SK-N-SH treated with all-trans-retinoic acid at 6 μM for 48 hours (cell line): ENCODE measurements at regions not wholly inside any gene's neighbourhood (a gene's known extent, or its start where the extent isn't known, plus 50 kb on each side); places are given as distances from the start of the nearest gene placed in this dataset.

Source experiments
- ATAC-seq: fragments of 200-7000 bp; cut with Tn5 transposase; 3 replicates; pipeline ENCODE4 v1.9.1; 2020; ENCODE audit warnings: mild to moderate bottlenecking, moderate library complexity
- ARNTL ChIP-seq: fragments of 450-650 bp; formaldehyde crosslinking; IDR thresholded peaks from 2 replicates; pipeline ENCODE4 v1.5.0; 2020; ENCODE audit warnings: low read depth, mild to moderate bottlenecking, moderate library complexity, borderline replicate concordance
- BACH2 ChIP-seq: fragments of 250-450 bp; sonication (Bioruptor Pico); IDR thresholded peaks from 2 replicates; pipeline ENCODE4 v1.9.0; 2021; ENCODE audit warnings: mild to moderate bottlenecking, borderline replicate concordance
- CSDC2 ChIP-seq: fragments of 250-450 bp; sonication (Bioruptor Pico); IDR thresholded peaks from 2 replicates; pipeline ENCODE4 v1.5.0; 2020; ENCODE audit warnings: mild to moderate bottlenecking, moderate library complexity
- CSRNP3 ChIP-seq: fragments of 250-450 bp; sonication (Bioruptor Pico); IDR thresholded peaks from 2 replicates; pipeline ENCODE4 v1.5.1; 2021; ENCODE audit warnings: mild to moderate bottlenecking, moderate library complexity
- ESRRG ChIP-seq: fragments of 250-450 bp; sonication (Bioruptor Pico); IDR thresholded peaks from 2 replicates; pipeline ENCODE4 v1.6.1; 2021; ENCODE audit warnings: mild to moderate bottlenecking
- ISL1 ChIP-seq: fragments of 250-450 bp; sonication (Bioruptor Pico); IDR thresholded peaks from 2 replicates; pipeline ENCODE4 v2.1.2; 2022; ENCODE audit warnings: mild to moderate bottlenecking, moderate library complexity
- OSR1 ChIP-seq: fragments of 250-450 bp; sonication (Bioruptor Pico); IDR thresholded peaks from 2 replicates; pipeline ENCODE4 v1.8.0; 2022; ENCODE audit warnings: moderate library complexity, mild to moderate bottlenecking, inconsistent platforms
- PATZ1 ChIP-seq: fragments of 250-450 bp; sonication (Bioruptor Pico); IDR thresholded peaks from 2 replicates; pipeline ENCODE4 v1.8.0; 2020; ENCODE audit warnings: mild to moderate bottlenecking, moderate library complexity, borderline replicate concordance
- POU6F1 ChIP-seq: fragments of 250-450 bp; sonication (Bioruptor Pico); IDR thresholded peaks from 2 replicates; pipeline ENCODE4 v1.8.0; 2021; ENCODE audit warnings: low read depth, mild to moderate bottlenecking, moderate library complexity, borderline replicate concordance
- PPARA ChIP-seq: fragments of 250-450 bp; sonication (Bioruptor Pico); IDR thresholded peaks from 2 replicates; pipeline ENCODE4 v1.5.0; 2020; ENCODE audit warnings: mild to moderate bottlenecking, borderline replicate concordance
- RARB ChIP-seq: fragments of 250-450 bp; sonication (Bioruptor Pico); IDR thresholded peaks from 2 replicates; pipeline ENCODE4 v1.8.0; 2021; ENCODE audit warnings: mild to moderate bottlenecking, moderate library complexity
- SNAI2 ChIP-seq: fragments of 250-450 bp; sonication (Bioruptor Pico); IDR thresholded peaks from 2 replicates; pipeline ENCODE4 v1.5.0; 2020; ENCODE audit warnings: mild to moderate bottlenecking, moderate library complexity
- TCF4 ChIP-seq: fragments of 250-450 bp; sonication (Bioruptor Pico); IDR thresholded peaks from 2 replicates; pipeline ENCODE4 v1.8.0; 2021; ENCODE audit warnings: mild to moderate bottlenecking, moderate library complexity, borderline replicate concordance
- TOX ChIP-seq: fragments of 250-450 bp; sonication (Bioruptor Pico); IDR thresholded peaks from 2 replicates; pipeline ENCODE4 v1.8.0; 2021; ENCODE audit warnings: mild to moderate bottlenecking, moderate library complexity, borderline replicate concordance
- TSHZ2 ChIP-seq: fragments of 250-450 bp; sonication (Bioruptor Pico); IDR thresholded peaks from 2 replicates; pipeline ENCODE4 v1.5.0; 2020; ENCODE audit warnings: mild to moderate bottlenecking, moderate library complexity
- ZC3H10 ChIP-seq: fragments of 250-450 bp; sonication (Bioruptor Pico); IDR thresholded peaks from 2 replicates; pipeline ENCODE4 v1.5.1; 2021; ENCODE audit warnings: mild to moderate bottlenecking, moderate library complexity
- ZFP3 ChIP-seq: fragments of 250-450 bp; sonication (Bioruptor Pico); IDR thresholded peaks from 2 replicates; pipeline ENCODE4 v1.5.0; 2020; ENCODE audit warnings: mild to moderate bottlenecking, moderate library complexity
- ZFP30 ChIP-seq: fragments of 450-650 bp; formaldehyde crosslinking; IDR thresholded peaks from 2 replicates; pipeline ENCODE4 v1.5.0; 2022; ENCODE audit warnings: mild to moderate bottlenecking, moderate library complexity
- ZNF565 ChIP-seq: fragments of 450-650 bp; formaldehyde crosslinking; conservative IDR thresholded peaks from 2 replicates; pipeline ENCODE4 v1.5.0; 2020; ENCODE audit warnings: low read depth, mild to moderate bottlenecking, moderate library complexity
- ZNF70 ChIP-seq: fragments of 450-650 bp; formaldehyde crosslinking; IDR thresholded peaks from 2 replicates; pipeline ENCODE4 v1.5.0; 2020; ENCODE audit warnings: mild to moderate bottlenecking, moderate library complexity
- ZNF8 ChIP-seq: fragments of 450-650 bp; formaldehyde crosslinking; IDR thresholded peaks from 2 replicates; pipeline ENCODE4 v1.5.0; 2020; ENCODE audit warnings: mild to moderate bottlenecking, moderate library complexity

- TF ChIP-seq CSDC2 (no peak), OSR1 (CRISPR knock-in tag) (no peak), ZC3H10 (CRISPR knock-in tag) (no peak), PATZ1 (CRISPR knock-in tag) (no peak), ZNF8 (CRISPR knock-in tag) (no peak), ISL1 (no peak), SNAI2 (CRISPR knock-in tag) (no peak)
- no peak for ATAC-seq
These were observed 1025.6 kb downstream of the NSUN3 start for GRCh38 chr3:95088464-95088863.

- TF ChIP-seq ZFP30 (CRISPR knock-in tag) (no peak), ZFP3 (CRISPR knock-in tag) (no peak), BACH2 (no peak), ESRRG (CRISPR knock-in tag) (no peak), SNAI2 (CRISPR knock-in tag) (no peak), PPARA (no peak), OSR1 (CRISPR knock-in tag) (no peak), ZNF8 (CRISPR knock-in tag) (no peak), ZNF565 (CRISPR knock-in tag) (no peak), ARNTL (CRISPR knock-in tag) (no peak), TCF4 (CRISPR knock-in tag) (no peak), RARB (CRISPR knock-in tag) (no peak), ISL1 (no peak)
- no peak for ATAC-seq
These were observed 1034.6 kb downstream of the NSUN3 start for GRCh38 chr3:95097493-95097892.

- no peak for ATAC-seq
- TF ChIP-seq POU6F1 (CRISPR knock-in tag) (no peak), ZNF565 (CRISPR knock-in tag) (no peak), PATZ1 (CRISPR knock-in tag) (no peak), ISL1 (no peak), PPARA (no peak)
These were observed 1058.1 kb downstream of the NSUN3 start for GRCh38 chr3:95120921-95121320.

- TF ChIP-seq PPARA (no peak), ZFP30 (CRISPR knock-in tag) (no peak), CSRNP3 (CRISPR knock-in tag) (no peak)
These were observed 1060.2 kb downstream of the NSUN3 start for GRCh38 chr3:95123104-95123503.

GRCh38 chr3:95134693-95135413, 1072.0 kb downstream of the NSUN3 start:
- ATAC-seq: no peak
- TF ChIP-seq TSHZ2 (CRISPR knock-in tag): no peak
- no peak for TF ChIP-seq PPARA
- no peak for TF ChIP-seq ARNTL (CRISPR knock-in tag)
- no peak for TF ChIP-seq ZC3H10 (CRISPR knock-in tag)
- no peak for TF ChIP-seq TOX
- TF ChIP-seq ZNF565 (CRISPR knock-in tag): no peak
- no peak for TF ChIP-seq PATZ1 (CRISPR knock-in tag)
- TF ChIP-seq OSR1 (CRISPR knock-in tag): no peak
- no peak for TF ChIP-seq ESRRG (CRISPR knock-in tag)
- TF ChIP-seq ZNF70: no peak
- no peak for TF ChIP-seq ZFP30 (CRISPR knock-in tag)

More at GRCh38 chr3:95123104-95123503, 1060.2 kb downstream of the NSUN3 start:
- no peak for ATAC-seq
